Non-pigmented ciliary epithelial cell (primary cell): ENCODE measurements at regions not wholly inside any gene's neighbourhood (a gene's known extent, or its start where the extent isn't known, plus 50 kb on each side); places are given as distances from the start of the nearest gene placed in this dataset.

ENCODE experiments used
- DNase-seq: peaks from one replicate; pipeline ENCODE4 v3.0.0-alpha.2; 2010; ENCODE audit warnings: low read depth

DNA sequence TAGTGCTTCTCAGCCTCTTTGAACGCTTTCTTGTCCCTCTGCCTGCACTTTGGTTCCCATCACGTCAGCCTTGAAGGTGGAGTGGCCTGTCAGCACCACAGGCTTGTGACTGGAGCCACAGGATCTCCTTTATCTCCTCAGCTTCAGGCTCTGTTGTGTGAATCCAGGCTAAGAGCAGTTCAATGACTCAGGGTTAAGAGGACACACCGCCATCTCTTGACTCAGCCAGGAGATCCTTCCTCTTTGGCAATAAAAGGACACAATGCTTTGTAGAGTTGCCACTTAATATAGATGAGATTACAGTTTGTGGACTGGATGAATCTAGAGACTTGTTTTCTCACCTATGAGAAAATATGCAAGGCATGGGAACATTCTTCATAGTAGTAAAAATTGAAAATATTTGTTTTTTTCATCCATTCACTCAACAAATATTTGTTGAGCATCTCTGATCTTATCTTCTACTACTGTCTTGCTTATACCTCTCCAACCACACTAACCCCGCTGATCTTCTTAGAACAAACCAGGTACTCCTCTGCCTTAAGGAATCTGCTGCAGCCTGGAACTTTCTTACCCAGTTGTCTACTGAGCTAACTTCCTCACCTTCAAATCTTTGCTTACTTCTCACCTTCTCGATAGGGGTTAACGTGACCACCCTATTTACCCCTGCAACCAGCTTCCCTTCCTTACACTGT, 62.3 kb downstream of the UCHL1 start:
- DNase-seq: no peak

GRCh38 chr4:41319553-41319952, 62.8 kb downstream of the UCHL1 start:
- DNase-seq: no peak

- DNase-seq: no peak
Observed at GRCh38 chr4:41320278-41320677, 63.5 kb downstream of the UCHL1 start.

DNA sequence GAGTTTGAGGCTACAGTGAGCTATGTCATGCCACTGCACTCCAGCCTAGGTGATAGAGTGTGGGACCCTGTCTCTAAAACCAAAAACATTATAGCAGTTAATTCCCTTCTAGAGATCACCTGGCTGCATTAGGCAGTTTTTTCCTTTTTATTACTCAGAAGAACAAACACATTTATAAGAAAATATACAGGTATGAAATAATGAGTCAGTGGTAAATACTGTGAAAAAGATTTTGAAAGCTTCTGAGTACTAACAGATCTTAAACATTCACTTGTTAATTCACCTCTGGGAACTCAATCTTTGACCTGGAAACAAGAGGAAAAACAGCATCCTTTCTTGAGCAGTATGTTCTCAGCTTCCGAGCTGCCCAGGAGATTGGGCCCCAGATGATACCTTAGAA, 64.1 kb downstream of the UCHL1 start:
- no peak for DNase-seq

DNA sequence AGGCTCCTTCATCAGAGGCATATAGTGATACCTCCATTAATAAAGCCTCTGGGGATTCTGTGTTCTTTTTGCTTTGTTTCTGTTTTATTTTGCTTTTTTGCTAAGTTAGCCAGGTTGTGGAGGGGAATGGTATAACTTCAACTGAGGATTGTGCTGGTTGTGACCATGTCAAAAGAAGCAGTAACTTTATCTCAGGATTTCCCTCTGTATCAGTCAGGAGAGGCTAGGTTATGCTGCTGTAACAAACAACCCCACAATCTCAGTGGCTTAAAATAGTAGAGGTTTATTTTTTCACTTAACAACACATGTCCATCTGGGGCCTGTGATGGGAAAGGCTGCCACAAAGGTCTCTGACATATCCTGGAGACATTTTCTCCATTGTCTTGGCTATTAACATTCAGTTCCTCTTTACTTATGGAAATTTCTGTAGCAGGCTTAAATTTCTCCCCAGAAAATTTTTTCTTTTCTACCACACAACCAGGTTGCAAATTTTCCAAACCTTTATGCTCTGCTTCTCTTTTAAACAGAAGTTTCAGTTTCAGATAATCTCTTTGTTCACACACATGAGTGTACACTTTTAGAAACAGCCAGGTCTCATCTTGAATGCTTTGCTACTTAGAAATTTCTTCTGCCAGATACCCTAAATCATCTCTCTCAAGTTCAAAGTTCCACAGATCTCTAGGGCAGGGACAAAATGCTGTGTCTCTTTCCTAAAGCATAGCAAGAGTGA, 64.7 kb downstream of the UCHL1 start:
- DNase-seq: no peak

DNA sequence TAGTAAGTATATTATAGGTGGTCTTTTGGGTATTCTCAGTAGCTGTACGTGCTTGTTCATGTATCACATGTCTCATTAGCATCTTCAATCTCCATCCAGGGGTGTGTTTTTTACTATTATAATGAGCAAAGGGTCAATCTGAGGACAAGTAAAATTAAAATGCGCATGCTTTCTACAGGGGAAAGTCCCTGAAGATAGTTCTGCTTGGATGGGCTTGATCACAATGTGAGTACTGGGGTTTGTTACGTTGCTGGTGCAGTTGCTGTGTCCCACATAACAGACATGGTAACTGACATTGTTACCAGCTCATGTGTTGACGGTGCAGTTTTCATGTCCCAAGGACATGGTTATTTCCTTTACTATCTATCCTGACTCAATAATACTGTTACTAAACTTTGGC, 65.9 kb downstream of the UCHL1 start:
- DNase-seq: no peak

- no peak for DNase-seq
Observed at GRCh38 chr4:41323179-41323578, 66.5 kb downstream of the UCHL1 start.

DNA sequence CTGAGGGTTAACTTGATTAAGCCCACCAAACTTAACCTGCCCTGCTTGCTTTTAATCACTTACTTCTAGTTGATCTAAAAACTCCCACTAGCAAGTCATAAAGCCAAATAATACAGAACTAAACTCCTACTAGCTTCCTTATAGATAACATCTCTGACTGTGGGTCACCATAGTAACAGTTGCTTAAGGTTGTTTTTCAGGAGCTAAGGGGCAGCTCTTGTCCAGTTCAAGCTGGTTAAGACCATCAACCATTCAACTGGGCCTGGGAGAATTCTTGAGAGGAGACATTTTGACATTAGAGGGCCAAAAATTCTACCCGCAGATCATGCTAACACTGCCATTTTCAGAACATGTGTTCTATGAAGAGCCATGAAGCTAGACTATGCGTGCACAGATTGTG, 67.0 kb downstream of the UCHL1 start:
- no peak for DNase-seq

- DNase-seq: no peak
Observed at GRCh38 chr4:41324861-41325260, 68.1 kb downstream of the UCHL1 start.

DNA sequence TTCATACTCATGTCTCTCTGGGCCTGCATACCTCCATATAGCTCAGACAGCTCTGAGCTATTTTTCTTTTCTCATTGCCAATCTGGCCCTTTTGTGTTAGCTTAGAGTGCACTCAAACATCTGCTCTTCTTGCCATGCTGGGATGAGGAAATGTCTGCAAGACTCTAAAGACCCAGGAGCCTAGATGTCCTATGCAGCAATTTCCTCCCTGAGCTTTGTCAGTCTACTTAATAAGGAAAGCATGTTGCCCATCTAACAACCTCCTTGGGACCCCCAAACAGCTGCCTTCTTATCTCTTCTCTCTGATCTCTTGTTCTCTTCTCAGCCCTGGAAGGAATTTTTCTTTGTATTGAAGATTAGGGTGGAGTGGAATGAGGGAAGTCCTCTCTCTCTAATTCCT, 69.2 kb downstream of the UCHL1 start:
- DNase-seq: no peak

GRCh38 chr4:41326776-41327175, 70.0 kb downstream of the UCHL1 start:
- no peak for DNase-seq

DNA sequence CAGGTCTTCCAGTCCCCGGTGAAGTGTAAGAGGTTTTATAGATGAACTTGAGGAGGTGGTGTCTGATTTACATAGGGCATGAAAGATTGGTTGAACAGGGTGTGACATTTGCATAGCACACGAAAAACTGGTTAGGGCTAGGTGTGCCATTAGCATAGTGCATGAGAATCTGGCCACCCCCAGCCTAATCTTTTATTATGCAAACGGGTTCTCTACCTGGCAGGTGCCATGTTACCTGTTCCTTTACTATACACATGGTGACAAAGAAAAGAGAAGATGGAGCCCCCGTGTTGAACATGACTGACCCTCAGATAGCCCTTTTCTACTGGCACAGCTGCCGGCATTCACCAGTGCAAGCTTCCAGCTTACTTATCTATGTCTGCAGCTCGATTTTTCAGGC, 71.0 kb downstream of the UCHL1 start:
- no peak for DNase-seq

DNA sequence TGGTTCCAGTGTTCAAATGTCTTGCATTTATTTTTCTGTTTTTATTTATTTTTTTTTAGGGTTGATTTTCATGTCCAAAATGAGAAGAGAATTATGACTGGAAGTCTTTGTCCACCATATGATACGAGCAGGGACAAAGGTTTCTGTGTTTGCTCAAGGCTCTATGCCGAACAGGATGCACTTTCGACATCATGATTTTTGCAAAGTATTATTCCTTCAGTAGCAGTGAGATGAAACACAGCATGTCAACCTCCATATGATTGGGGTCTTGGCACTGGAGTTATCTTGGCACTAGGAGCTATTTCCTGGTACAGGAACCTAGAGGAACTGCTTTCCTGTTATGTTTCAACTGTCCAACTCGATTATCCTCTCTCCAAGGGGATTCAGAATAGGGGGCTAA, 72.6 kb downstream of the UCHL1 start:
- DNase-seq: no peak

- DNase-seq: no peak
Observed at GRCh38 chr4:41331224-41331623, 74.5 kb downstream of the UCHL1 start.

- DNase-seq: no peak
Observed at GRCh38 chr4:41332510-41333054, 75.9 kb downstream of the UCHL1 start.

DNA sequence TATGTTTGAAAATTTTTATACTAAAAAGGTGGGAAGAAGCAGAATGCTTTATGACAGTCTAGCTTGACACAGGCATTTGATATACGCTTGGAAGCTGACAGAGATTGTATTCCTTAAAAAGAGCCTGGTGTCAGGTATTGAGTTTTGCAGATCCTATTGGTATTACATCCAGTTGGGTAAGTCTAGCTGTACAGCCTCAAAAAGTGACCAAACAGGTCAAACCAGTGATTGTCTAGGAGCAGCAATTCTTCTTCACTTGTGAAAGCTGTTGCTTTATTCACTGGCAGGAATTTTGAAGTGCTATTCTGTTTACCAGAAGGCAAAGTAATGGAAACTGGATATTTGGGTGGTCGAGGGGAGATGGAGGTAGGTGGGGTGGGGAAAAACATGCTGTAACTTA, 77.5 kb downstream of the UCHL1 start:
- no peak for DNase-seq

GRCh38 chr4:41339812-41340809, 83.4 kb downstream of the UCHL1 start:
- no peak for DNase-seq

DNA sequence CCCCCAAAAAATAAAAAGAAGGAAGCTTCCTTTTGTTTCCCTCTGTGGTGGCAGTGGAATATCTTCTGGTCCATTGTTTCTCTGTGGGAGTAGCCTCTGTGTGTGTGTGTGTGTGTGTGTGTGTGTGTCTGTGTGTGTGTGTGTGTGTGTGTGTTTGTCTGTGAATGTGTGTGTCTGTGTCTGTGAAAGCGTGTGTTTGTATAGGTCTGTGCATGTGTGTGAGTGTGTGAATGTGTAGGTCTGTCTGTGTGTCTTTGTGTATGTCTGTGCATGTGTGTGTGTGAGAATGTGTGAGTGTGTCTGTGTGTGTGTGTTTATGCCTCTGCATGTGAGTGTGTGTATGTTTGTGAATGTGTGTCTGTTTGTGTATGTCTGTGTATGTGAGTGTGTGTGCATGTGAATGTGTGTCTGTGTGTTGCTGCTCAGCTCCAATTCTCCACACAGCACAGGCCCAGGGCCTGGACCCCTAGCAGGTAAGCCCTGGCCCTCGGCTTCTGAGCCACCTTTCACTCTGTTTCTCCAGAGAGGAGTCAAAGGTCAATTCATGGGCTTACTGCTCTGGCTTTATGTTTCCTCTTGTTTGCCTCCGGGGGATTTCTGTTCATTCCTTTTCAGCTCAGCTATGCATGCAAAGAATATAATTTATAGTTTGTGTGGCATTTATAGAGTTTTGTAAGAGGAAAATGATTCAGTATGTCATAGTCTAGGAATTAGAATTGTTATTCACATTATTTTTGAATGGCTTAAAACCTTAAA, 89.8 kb downstream of the UCHL1 start:
- DNase-seq: no peak

DNA sequence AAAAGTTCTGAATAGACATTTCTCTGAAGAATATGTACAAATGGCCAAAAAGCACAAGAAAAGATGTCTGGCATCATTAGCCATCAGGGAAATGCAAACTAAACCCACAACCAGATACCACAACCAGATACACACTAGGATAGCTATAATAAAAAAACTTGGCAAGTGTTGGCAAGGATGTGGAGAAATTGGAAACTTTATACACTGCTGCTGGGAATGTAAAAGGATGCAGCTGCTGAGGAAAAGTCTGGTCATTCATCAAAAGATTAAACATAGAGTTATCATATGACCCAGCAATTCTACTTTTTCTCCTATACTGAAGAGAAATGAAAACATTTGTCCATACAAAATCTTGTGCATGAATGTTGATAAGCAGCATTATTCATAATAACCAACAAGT, 92.3 kb downstream of the UCHL1 start:
- no peak for DNase-seq

- no peak for DNase-seq
Observed at GRCh38 chr4:41358647-41359421, 102.1 kb downstream of the UCHL1 start.

DNA sequence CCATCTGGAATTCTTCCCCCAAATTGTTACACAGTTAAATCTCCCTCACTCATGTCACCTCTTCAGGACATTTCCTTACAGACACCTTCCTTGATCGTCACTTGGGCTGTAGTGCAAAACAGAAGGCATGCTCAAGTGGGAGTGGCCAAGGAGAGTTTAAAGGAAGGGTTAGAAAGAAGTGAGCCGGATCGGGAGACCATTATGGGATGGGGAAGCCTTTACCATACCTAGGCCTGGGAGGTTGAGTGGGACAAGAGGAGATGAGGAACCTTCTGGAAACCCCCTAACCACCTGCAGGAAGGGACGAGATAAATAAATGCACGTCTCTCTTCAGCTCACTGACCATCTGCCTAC, 102.7 kb downstream of the UCHL1 start:
- no peak for DNase-seq
